Thyroid gland (tissue), 4 donors: ENCODE measurements at regions not wholly inside any gene's neighbourhood (a gene's known extent, or its start where the extent isn't known, plus 50 kb on each side); places are given as distances from the start of the nearest gene placed in this dataset.

Source experiments
- CTCF ChIP-seq, 6 experiments: fragments of 200-600 bp in 3 of 6; fragments of 450-650 bp in 3 of 6; sonication (generic) in 3 of 6; IDR thresholded peaks; one replicate each; pipeline ENCODE4 v1.5.1; 2016 to 2019; ENCODE audit warnings: antibody characterized with exemption in 6 of 6, mild to moderate bottlenecking in 2 of 6, inconsistent platforms in 1 of 6, moderate library complexity in 1 of 6
- POLR2A ChIP-seq, 2 donors: fragments of 450-650 bp; IDR thresholded peaks; one replicate each; pipeline ENCODE4 v1.6.1; 2017; ENCODE audit warnings: antibody characterized with exemption in 2 of 2, mild to moderate bottlenecking in 2 of 2, moderate library complexity in 1 of 2

DNA sequence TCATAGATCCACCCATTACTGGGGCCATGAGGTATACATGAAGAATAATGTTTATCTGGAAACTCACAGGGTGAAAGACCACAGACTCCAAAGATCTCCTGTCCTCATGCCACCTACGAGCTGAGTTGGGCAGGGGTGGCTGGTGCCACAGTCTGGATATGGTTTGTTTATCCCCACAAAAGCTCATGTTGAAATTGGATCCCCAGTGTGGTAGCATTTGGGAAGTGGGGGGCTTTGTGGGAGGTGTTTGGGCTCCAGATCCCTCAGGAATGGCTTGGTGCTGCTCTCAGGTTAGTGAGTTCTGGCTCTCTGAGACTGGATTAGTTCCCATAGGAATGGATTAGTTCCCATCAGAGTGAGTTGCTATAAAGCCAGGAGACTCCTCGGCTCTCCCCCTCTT is 192.3 kb upstream of the FSCB start:
- TF ChIP-seq POLR2A (IDR thresholded peaks at IDR 0.05) (no peak), CTCF (IDR thresholded peaks at IDR 0.05) (no peak)
